ENCODE measurements at regions not wholly inside any gene's neighbourhood (a gene's known extent, or its start where the extent isn't known, plus 50 kb on each side); places are given as distances from the start of the nearest gene placed in this dataset.

- DNase-seq: no peak
These were observed 352.5 kb upstream of the NBEA start for GRCh38 chr13:34589581-34589980.

GRCh38 chr13:34591129-34591528 is 350.9 kb upstream of the NBEA start:
- DNase-seq: no peak

GRCh38 chr13:34591900-34592529 is 350.1 kb upstream of the NBEA start:
- DNase-seq: no peak

GRCh38 chr13:34593658-34594057 is 348.4 kb upstream of the NBEA start:
- DNase-seq: no peak

- DNase-seq: no peak
These were observed 347.6 kb upstream of the NBEA start for GRCh38 chr13:34594507-34594906.

- DNase-seq: no peak
These were observed 333.7 kb upstream of the NBEA start for GRCh38 chr13:34608331-34608730.

GRCh38 chr13:34611671-34612070 is 330.4 kb upstream of the NBEA start:
- DNase-seq: no peak

GRCh38 chr13:34617473-34618083 is 324.5 kb upstream of the NBEA start:
- DNase-seq: no peak

- no peak for DNase-seq
These were observed 323.4 kb upstream of the NBEA start for GRCh38 chr13:34618654-34619053.

- DNase-seq: no peak
These were observed 322.7 kb upstream of the NBEA start for GRCh38 chr13:34619326-34619725.

- DNase-seq: no peak
These were observed 321.8 kb upstream of the NBEA start for GRCh38 chr13:34620074-34620850.

- DNase-seq: no peak
These were observed 321.2 kb upstream of the NBEA start for GRCh38 chr13:34620862-34621261.

GRCh38 chr13:34623331-34623730 is 318.7 kb upstream of the NBEA start:
- DNase-seq: no peak

GRCh38 chr13:34627509-34628208 is 314.4 kb upstream of the NBEA start:
- DNase-seq: no peak

- DNase-seq: no peak
These were observed 313.8 kb upstream of the NBEA start for GRCh38 chr13:34628209-34628682.

- DNase-seq: no peak
These were observed 307.6 kb upstream of the NBEA start for GRCh38 chr13:34634448-34634847.

GRCh38 chr13:34637138-34637537 is 304.9 kb upstream of the NBEA start:
- peak; percentile 47 for DNase-seq

GRCh38 chr13:34637636-34638035 is 304.4 kb upstream of the NBEA start:
- DNase-seq: no peak

GRCh38 chr13:34638897-34639296 is 303.2 kb upstream of the NBEA start:
- DNase-seq: no peak

- no peak for DNase-seq
These were observed 301.7 kb upstream of the NBEA start for GRCh38 chr13:34640179-34640992.

GRCh38 chr13:34640993-34641330 is 301.1 kb upstream of the NBEA start:
- no peak for DNase-seq

- no peak for DNase-seq
These were observed 294.5 kb upstream of the NBEA start for GRCh38 chr13:34647379-34648150.

Data from NCI-H1694 treated with DMSO at 0.1 percent for 48 hours (cell line).